Chondrocyte (in vitro differentiated cells): ENCODE measurements at regions not wholly inside any gene's neighbourhood (a gene's known extent, or its start where the extent isn't known, plus 50 kb on each side); places are given as distances from the start of the nearest gene placed in this dataset.

Source experiments
- DNase-seq: peaks from one replicate; pipeline ENCODE4 v3.0.0; 2021; ENCODE audit warnings: mixed read lengths, low spot score
- H3K27ac Mint-ChIP-seq: one replicate; pipeline ENCODE4 v1.8.0; 2021; ENCODE audit warnings: mild to moderate bottlenecking, moderate library complexity, mixed read lengths; ENCODE audit not compliant: unreplicated experiment
- H3K27me3 Mint-ChIP-seq: 2 replicates; pipeline ENCODE4 v1.8.0; 2021; ENCODE audit warnings: low read depth, mixed read lengths
- H3K36me3 Mint-ChIP-seq: 2 replicates; pipeline ENCODE4 v1.8.0; 2021; ENCODE audit warnings: low read depth, mixed read lengths
- H3K4me1 Mint-ChIP-seq: 2 replicates; pipeline ENCODE4 v1.8.0; 2021; ENCODE audit warnings: low read depth, mild to moderate bottlenecking, mixed read lengths
- H3K4me3 Mint-ChIP-seq: one replicate; pipeline ENCODE4 v1.8.0; 2021; ENCODE audit warnings: mild to moderate bottlenecking, moderate library complexity, mixed read lengths; ENCODE audit not compliant: unreplicated experiment
- H3K9me3 Mint-ChIP-seq: 2 replicates; pipeline ENCODE4 v1.8.0; 2021; ENCODE audit warnings: low read depth, mixed read lengths
- TF ChIP-seq, protein P1 (sequence below): fragments of 200-600 bp; sonication (generic); IDR thresholded peaks from 2 replicates; pipeline ENCODE4 v1.5.0; 2021; ENCODE audit warnings: antibody characterized with exemption, mild to moderate bottlenecking, moderate library complexity

- H3K27me3 Mint-ChIP-seq, result peaks cover 2% of the 10 kb centered on the region
- H3K36me3 Mint-ChIP-seq, result no peaks in the 10 kb centered on the region
Observed at GRCh38 chr4:64174247-64174882, 234.9 kb downstream of the TECRL start.

DNA sequence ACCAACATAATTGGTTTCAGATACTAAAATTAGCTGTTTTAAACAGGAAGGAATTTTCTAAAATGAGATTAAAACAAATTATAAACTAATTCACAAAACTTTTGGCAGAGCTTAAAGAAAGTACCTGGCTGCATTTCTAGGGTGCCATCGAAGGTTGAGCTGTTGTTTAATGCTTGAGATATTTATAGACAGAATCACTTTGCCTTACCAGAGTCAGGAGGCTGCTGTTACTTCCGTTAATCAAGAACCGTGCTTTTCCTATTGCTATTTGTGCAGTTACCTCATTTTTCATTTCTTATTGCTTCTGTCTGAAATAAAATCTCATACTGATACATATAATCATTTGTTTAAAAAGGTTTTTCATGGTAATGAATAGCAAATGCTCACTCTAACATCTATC lies 242.9 kb downstream of the TECRL start:
- TF ChIP-seq, protein P1, sequence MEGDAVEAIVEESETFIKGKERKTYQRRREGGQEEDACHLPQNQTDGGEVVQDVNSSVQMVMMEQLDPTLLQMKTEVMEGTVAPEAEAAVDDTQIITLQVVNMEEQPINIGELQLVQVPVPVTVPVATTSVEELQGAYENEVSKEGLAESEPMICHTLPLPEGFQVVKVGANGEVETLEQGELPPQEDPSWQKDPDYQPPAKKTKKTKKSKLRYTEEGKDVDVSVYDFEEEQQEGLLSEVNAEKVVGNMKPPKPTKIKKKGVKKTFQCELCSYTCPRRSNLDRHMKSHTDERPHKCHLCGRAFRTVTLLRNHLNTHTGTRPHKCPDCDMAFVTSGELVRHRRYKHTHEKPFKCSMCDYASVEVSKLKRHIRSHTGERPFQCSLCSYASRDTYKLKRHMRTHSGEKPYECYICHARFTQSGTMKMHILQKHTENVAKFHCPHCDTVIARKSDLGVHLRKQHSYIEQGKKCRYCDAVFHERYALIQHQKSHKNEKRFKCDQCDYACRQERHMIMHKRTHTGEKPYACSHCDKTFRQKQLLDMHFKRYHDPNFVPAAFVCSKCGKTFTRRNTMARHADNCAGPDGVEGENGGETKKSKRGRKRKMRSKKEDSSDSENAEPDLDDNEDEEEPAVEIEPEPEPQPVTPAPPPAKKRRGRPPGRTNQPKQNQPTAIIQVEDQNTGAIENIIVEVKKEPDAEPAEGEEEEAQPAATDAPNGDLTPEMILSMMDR, result no peak

More at GRCh38 chr4:64174247-64174882, 234.9 kb downstream of the TECRL start:
- H3K27ac Mint-ChIP-seq, result no peak overlapping the region
- TF ChIP-seq, protein P1, result no peak
- DNase-seq, result no peak
- no peak overlapping the region for H3K4me3 Mint-ChIP-seq
- H3K9me3 Mint-ChIP-seq, result no peaks in the 10 kb centered on the region
- no peaks in the 10 kb centered on the region for H3K4me1 Mint-ChIP-seq

DNA sequence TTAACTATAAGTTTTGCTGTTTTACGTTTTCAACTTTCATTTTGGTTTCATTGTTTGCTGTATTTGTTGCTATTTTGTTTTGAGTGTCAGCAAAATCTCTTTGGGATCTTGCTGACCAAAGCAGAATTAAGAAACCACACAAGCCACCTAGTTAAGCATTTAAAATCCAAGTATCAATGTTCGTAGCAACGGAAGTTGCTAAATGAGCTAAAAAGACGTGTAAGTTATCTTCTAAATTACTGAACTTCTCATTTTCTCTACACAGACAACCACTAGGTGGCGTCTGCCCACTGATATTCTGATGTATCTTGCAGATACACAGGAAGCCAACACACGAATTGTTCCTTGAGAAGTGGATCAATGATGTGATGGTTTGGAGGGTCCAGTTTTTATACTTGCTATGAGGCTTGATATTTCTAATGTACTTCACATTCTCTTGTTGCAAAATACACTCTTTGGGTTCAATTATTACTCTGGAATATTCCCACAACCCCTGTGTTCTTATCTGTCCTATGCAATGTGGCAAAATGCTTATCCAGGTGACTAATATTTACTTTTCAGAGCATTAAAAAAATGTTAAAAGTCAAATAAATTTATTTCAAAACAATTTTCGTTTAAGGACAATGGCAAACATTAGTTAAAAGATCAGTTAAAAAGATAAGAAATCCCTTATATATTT lies 250.5 kb downstream of the TECRL start:
- no peak for DNase-seq
- TF ChIP-seq, protein P1, result peak; percentile 98
- Mint-ChIP-seq H3K27me3 (no peaks in the 10 kb centered on the region), H3K4me3 (peak overlapping the region; percentile 52), H3K36me3 (no peaks in the 10 kb centered on the region), H3K4me1 (no peaks in the 10 kb centered on the region), H3K27ac (no peak overlapping the region), H3K9me3 (no peaks in the 10 kb centered on the region)

More for the DNA sequence above, 242.9 kb downstream of the TECRL start:
- Mint-ChIP-seq H3K4me1 (no peaks in the 10 kb centered on the region), H3K27me3 (peaks cover 9% of the 10 kb centered on the region), H3K36me3 (no peaks in the 10 kb centered on the region), H3K4me3 (no peak overlapping the region), H3K27ac (no peak overlapping the region), H3K9me3 (no peaks in the 10 kb centered on the region)
- DNase-seq, result no peak

- Mint-ChIP-seq H3K27ac (no peak overlapping the region), H3K27me3 (no peaks in the 10 kb centered on the region), H3K4me3 (no peak overlapping the region), H3K36me3 (no peaks in the 10 kb centered on the region), H3K4me1 (no peaks in the 10 kb centered on the region), H3K9me3 (no peaks in the 10 kb centered on the region)
- DNase-seq, result no peak
- TF ChIP-seq, protein P1, result no peak
Observed at GRCh38 chr4:64157397-64157796, 251.9 kb downstream of the TECRL start.

DNA sequence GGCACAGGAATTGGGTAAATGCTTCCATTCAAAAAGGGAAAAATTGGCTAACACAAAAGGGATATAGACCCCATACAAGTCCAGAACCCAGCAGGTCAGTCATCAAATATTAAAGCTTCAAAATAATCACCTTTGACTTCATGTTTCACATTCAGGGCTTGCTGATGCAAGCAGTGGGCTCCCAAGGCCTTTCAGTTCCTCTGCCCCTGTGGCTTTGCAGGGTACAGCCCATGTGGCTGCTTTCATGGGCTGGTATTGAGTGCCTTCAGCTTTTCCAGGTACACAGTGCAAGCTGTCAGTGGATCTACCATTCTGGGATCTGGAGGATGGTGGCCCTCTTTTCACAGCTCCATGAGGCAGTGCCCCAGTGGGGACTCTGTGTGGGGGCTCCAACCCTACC lies 253.0 kb downstream of the TECRL start:
- Mint-ChIP-seq H3K4me1 (no peaks in the 10 kb centered on the region), H3K27me3 (no peaks in the 10 kb centered on the region), H3K27ac (no peak overlapping the region), H3K9me3 (no peaks in the 10 kb centered on the region), H3K4me3 (no peak overlapping the region), H3K36me3 (no peaks in the 10 kb centered on the region)
- TF ChIP-seq, protein P1, result no peak
- DNase-seq, result no peak
